Nucleus accumbens (tissue), 56 donors: ENCODE measurements at regions not wholly inside any gene's neighbourhood (a gene's known extent, or its start where the extent isn't known, plus 50 kb on each side); places are given as distances from the start of the nearest gene placed in this dataset.
"Not testable (repeated sequence)": the region's sequence is repeated elsewhere in the genome, so short reads cannot be mapped to it uniquely, and the experiment has no call there.

Experiments used
- DNase-seq, 56 donors: peaks; one replicate each; lab custom pipeline; 2025; lab: John Stamatoyannopoulos, UW

DNA sequence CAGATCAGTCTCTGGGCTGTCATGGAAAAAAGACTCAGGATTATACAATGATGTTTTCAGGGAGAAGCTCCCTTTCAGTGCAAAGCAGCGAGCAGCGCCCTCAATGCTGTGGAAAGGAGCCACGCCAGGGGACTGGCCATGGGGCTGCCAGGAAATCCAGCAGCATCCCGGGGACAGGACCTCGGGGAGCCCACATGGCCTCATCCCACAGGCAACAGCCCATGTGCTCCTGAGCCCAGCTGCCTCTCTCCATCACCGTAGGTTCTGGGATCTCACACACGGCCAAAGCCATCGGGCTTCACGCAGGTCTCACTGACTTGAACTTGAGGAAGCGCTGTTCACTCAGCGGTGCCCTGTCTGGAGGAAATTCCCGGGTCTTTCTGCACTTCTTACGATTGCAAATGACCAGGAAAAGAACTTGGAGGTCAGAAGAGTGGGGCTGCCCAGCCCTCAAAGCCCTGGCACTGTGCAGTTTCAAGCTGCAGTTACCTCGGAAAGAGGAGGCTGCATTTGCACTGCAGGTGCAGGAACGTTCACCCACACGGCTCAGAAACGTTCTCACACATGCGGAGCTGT lies 125.9 kb upstream of the THBS2 start:
- DNase-seq: no peak

DNA sequence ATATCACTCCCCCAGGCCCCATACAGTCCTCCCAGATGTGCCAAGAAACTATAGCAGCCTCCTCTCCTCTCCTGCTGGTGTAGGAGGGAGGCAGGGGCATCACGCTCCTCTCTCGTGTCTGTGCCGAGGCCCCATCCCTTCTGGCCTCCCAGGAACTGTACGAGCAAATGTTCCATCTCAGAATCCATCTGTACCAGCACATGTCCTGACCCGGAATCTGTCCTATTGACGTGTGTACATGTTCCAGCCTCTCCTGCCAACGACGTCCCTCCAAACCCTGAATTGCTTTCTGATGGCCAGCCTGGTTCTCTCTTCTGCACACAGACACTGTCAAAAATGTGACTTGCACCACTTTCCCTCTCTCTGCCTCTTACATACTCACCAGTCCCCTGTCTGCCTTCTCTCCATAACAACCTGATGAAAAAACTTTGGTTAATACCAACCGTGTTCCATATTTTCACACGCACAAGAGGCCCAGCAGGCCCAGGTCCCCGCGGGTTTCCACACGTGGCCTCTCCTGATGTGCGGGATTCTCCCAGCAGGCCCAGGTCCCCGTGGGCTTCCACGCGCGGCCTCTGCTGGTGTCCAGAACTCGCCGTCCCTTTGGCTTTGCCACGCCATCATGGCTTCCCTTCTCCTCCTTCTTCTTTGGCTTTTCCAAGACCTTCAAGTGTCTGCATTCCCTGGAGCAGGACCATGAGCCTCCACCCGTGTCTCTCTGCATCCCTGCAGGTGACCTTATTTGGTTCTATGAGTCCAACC lies 125.2 kb upstream of the THBS2 start:
- no peak for DNase-seq

DNA sequence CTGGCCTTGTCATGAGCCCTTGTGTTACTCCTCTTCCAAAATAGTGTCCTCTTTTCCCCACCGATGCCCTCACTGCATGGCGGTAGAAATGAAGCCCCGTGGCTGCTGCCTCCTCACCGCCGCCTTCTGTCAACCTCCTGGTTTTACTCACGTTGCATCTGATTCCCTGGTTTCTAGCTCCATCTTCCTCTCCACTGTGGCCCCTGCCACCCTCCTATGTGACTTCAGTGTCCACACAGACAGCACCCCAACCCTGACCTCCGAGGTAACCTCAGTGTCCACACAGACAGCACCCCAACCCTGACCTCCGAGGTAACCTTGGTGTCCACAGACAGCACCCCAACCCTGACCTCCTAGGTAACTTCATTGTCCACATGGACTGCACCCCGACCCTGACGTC lies 122.8 kb upstream of the THBS2 start:
- no peak for DNase-seq

DNA sequence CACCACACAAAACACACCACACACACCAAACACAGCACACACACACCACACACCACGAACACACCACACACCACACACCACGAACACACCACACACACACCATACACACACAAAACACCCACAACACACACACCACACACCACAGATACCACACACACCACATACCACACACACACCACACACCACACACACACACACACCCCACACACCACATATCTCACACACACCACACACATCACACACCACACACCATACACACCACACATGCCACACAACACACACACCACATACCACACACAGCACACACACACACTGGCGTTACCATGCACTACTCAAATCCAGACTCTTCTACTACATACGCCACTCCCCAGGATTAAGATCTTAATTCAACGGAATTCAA lies 118.9 kb upstream of the THBS2 start:
- no peak for DNase-seq

DNA sequence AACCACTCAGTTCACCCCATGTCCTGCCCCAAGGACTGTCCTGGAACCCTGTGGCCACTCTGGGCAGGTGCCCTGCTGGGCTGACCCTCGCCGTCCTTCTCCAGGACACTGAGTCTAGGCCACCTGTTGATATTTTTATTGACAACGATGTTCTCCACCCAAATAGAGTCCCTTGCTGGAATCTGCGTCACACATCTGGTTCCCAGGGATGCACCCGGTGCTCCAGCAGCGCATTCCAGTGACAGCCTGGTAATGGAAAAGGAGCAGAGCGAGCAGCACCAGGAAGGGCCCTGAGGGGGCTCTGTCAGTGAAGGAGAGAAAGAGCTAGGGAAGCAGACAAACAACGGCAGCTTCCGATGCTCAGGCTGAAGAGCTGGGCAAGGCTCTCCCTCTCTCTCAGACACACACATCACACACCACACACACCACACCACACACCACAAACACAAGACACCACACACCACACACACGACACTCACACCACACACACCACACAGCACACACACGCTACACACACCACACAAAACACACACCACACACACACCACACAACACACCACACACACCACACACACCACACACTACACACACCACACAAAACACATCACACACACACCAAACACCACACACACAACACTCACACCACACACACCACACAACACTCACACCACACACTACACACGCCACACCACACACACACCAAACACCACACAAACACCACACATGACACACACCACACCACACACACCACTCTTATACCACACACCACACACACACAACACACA lies 117.9 kb upstream of the THBS2 start:
- DNase-seq: no peak

DNA sequence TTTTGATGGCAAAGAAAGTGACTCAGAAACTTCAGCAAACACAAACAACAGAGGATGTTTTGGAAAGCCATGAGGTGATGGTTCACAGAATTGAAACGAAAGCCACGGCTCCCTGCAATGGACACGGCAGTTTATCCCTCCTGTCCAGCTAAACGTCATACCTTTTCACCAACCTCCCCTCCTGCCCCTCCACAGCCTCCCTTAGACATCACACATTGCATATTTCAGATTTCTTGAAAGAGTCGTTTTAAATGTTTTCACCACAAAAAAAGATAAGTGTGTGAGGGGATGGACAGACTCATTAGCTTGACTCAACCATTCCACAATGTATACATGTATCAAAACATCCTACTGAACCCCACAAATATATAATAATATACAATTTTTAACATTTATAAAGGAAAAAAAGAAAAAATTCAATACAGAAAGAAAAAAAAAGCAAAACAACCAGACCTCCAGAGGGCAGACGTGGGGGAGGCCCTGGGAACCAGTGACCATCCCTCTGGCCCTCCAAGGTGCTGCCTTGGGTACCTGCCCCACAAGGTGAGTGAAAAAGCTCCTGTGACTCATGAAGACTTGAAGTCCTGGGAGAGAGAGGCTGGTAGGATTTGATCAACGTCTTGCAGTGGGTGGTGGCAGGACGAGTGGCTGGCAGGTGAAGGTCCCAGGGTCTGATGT lies 117.2 kb upstream of the THBS2 start:
- no peak for DNase-seq

DNA sequence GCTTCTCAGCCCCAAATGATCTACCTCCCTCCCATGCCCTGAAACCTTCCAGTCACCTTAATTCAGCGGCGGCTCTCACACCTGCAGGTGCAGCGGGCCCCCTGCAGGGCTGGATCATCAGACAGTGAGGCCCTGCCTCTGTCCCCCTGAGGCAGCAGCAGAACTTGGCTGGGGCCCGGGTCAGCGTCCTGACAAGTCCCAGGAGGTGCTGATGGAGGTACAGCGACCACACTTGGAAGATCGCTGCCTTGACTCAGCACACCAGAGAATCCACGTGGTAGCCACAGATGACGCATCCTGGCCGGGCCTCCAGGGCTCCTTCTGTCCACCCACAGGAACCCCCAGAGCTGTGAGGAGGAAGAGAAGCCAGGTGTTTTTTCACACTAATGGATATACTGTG lies 116.4 kb upstream of the THBS2 start:
- no peak for DNase-seq

DNA sequence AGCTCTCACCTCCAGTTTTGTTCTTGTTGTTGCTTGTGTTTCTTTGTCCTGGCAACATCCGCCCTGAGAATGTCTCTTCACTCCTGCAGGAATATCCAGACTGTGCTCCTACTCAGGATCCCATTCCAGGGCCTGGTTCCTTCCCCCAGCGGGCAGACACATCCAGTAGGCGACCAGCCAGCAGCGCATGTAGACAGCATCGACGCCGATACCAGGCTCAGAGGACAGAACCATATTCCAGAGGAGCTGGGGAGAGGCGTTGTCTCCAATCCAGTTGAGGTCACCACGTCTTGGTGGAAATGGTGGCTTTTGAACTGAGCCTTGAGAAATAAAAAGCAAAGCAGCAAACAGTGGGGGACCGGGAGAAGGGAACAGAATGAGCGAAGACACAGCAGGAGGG lies 114.6 kb upstream of the THBS2 start:
- DNase-seq: no peak

DNA sequence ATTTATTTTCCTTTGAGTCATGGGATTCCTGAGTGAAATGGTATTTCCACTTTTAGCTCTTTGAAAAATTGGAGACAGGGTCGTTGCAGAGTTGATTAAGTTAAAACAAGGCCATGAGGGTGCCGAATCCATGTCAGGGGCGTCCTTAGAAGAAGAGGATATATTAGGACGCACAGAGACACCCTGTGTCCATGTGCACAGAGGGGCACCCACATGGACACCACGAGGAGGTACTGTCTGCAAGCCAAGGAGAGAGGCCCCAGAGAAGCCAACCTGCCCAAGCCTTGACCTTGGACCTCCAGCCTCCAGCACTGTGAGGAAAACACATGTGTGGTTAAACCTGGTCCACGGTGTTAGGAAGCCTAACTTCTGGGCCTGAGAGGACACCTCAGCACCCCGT lies 113.9 kb upstream of the THBS2 start:
- no peak for DNase-seq

DNA sequence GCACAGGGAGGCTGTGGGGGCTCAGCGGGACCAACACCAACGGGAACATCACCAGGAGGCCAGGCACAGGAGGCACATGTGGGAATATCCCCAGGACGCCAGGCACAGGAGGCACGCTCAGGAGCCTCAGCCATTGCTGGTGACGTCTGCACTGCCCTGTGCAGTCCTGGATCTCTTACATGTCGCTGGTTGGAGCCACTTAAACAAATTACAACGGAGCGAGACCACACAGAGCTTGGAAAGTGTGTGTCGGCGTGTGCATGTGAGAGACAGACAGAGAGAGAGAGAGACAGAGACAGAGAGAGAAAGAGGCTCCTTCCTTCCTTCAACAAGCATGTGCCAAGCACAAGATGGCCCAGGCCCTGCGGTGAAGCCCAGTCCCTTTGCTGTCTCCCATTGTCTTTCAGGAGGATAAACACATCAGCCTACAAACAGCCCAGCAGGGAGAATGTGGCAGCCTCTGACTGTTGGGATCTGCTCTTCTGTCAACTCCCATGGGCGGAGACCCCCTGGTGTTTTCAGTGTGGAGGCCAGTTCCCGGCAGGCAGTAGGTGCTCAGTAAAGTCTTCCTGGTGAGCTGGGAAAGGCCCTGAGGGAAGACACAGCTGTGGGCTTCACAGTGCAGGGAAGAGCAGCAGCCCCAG lies 112.7 kb upstream of the THBS2 start:
- DNase-seq: no peak

DNA sequence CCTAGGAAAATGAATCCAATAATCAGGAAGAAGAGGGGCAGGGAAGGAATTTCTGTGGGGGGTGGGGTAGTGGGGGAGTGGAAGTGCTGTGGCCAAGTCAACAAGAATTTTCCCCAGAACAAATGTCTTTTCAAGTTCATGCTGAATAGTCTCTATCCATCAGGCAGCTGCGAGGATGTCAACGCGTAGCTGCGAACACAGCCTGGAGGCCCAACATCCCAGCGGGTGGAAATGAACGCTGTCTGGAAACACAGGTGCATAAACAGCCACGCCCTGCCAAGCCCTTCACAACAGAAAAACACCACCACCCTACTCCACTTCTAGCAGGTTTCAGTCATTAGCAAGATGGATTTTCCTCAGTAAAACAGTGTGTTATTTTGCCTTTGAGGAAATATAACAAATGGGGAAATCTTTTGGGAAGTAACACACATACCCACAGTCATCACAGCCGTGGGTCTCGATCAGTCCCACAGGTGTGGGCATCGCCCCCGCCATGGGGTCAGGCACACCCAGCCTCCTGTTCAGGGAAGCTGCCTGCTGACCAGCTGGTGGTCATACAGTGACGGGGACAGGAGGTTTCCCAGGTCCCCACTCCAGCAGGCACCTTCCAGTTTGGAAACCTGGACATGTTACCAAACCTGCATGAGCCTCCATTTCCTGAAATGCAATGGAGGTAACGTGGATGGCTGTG lies 112.1 kb upstream of the THBS2 start:
- no peak for DNase-seq

DNA sequence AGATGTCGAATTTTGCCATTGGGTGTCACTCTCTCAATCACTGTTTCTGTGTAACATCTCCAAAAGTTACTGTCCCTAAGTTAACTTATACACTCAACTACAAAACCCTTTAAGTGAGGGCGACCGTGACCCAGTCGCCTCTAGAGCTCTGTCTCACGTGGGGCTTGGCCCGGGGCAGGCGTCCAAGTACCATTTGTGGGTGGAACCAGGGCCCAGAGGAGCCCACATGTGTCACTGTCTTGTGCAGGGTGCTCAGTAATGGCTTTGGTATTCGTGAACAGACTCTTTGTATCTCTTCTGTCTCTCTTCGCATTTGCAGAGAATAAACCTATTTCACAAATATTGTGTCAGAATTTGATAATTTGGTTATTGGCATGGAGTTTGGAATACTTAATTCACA lies 109.9 kb upstream of the THBS2 start:
- DNase-seq: peak in 1 of 56 donors; percentile 10

DNA sequence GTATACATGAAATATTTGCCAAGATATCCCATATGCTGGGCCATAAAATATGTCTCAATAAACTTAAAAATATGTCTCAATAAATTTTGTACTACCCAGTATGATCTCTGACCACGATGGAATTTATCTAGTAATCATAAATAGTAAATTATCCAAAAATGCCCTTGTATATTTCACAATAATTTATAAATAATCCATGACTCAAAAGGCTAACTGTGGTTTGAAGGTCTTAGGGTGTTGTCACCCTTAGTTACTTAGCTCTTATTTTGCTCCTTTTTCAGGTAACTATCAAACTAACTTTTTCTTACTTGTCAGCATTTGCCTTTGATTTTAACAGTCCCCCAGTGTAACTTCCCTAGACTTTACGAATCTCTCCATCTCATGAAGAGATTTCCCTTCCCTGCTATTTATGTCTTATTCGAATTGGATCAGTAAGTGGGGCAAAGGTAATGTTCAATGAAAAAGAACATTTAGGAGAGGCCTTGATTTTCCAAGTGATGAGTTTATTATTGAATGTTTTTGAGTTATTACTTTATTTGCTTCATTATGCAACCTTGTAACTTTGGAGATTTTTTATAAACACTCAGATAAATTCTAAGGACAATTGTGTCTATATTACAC lies 109.0 kb upstream of the THBS2 start:
- no peak for DNase-seq

DNA sequence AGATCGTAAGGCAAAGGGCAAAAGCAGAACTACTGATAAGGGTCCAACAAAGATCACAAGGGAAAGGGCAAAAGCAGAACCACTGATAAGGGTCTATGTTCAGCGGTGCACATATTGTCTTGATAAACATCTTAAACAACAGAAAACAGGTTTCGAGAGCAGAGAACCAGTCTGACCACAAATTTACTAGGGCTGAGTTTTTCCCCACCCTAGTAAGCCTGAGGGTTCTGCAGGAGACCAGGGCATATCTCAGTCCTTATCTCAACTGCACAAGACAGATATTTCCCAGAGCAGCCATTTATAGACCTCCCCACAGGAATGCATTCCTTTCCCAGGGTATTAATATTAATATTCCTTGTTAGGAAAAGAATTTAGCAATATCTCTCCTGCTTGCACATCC lies 101.4 kb upstream of the THBS2 start:
- not testable (repeated sequence) for DNase-seq

DNA sequence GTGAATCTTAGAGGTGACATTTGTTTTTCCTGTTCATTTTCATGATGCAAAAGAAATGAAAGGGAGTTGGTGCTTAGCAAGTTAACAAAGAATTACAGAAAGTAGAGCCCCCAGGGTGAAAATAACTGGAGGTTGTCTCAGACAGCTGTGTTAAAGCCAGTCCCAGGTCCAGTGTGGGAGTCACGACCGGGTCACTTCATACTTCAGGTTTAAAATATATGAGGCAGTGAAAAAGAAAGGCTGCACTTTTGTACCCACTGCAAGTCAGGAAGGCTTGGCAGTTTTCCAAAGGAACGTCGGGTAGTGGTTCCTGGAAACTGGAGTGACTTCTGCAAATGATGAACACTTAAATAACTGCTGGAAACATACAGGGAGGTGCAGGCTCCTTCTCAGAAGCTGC lies 91.5 kb upstream of the THBS2 start:
- DNase-seq: no peak

DNA sequence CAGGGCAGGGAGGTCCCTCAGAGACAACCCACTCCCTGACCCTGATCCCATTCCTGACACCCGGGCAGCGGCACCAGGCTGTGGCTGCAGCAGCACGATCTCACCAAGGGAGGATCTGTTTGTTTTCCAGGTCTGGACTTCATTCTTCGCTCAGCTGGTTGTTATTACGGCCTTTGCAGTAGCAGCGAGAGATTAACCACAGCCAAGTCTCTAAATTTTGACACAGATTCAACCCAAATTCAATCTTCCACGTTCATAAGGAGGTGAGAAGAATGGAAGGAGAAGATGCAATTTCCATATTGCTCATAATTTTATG lies 91.1 kb upstream of the THBS2 start:
- DNase-seq: no peak

DNA sequence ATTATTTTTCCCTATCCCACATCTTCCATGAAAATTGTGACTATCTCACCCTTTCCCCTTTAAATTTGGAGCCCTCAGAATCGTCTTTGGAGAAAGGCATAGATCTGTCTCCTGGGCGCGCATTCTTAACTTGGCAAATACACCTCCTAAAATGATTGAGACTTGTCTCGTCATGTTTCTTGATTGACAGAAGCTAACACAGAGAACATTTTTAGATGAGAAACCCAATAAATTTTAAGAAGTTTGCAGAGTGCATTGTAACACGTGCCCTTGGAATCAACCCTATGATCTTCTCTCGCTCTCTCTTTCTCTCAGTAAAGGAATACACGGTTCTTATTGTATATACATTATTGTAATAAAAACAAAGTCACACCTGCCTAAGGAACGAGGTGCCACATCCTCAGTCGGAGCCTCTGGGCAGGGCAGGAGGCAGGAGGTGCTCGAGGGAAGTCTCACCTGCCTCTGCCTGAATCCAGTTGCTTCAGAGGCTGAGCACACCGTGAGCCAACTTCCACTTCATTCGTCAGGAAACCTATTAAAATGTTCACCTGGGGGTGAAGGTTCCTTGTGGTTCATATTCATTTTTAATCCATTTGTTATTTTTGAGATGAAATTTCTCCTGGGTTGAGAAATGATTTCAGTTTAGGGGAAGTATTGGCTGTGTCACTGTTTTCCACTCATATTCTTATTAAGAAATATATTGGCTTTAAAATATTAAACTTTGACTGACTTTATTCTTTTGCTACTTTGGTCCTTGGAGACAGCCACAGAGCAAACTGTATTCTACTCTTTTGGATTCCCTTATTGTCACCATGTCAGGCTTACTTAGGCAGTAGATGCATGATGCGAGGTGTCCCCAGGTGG lies 90.5 kb upstream of the THBS2 start:
- no peak for DNase-seq

DNA sequence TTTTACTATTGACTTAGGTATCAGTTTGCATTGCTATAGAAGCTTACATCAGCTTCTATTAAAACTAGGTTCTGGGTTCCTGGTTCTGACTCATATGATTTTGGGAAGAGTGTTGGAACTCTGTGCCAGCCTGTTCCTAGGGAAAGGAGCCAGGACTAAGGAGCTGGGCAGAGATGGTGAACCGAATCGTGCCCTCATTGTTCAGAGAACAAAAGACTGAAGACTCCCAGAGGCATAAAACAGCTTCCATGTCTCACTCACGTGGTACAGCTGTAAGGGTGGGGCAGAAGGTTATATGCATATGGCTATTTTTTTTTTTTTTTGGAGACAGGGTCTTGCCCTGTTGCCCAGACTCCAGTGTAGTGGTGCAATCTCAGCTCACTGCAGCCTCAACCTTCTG lies 89.1 kb upstream of the THBS2 start:
- peak in 1 of 56 donors; percentile 11 for DNase-seq

DNA sequence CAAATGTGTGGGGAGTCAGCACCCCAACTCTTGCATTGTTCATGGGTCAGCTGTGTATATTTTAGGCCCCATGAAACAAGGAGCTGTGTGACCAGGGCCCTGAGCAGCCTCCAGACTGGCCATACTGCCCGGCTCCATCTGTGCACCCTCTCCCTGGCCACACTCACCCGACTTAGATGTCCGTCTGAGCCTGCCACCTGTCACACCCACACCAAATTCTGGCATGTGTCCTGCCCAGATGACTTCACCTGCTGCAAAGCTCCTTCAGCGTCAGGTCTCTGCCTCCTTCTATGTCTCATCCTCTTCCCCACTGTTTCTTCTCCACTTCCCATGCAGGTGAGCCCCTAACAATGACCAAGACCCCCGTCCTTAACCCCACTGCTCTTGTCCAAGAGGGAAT lies 88.1 kb upstream of the THBS2 start:
- no peak for DNase-seq
